IgD-negative memory B cell (primary cell): ENCODE measurements at regions not wholly inside any gene's neighbourhood (a gene's known extent, or its start where the extent isn't known, plus 50 kb on each side); places are given as distances from the start of the nearest gene placed in this dataset.

Experiments
- H3K27ac Mint-ChIP-seq, 3 donors: one replicate each; pipeline ENCODE4 v1.8.0; 2020 to 2022; ENCODE audit warnings: mild to moderate bottlenecking in 3 of 3, mixed read lengths in 3 of 3, moderate library complexity in 1 of 3
- H3K27me3 Mint-ChIP-seq: one replicate; pipeline ENCODE4 v1.8.0; 2021; ENCODE audit warnings: mixed read lengths
- H3K36me3 Mint-ChIP-seq: one replicate; pipeline ENCODE4 v1.8.0; 2020; ENCODE audit warnings: mild to moderate bottlenecking, mixed read lengths
- H3K4me1 Mint-ChIP-seq, 3 donors: one replicate each; pipeline ENCODE4 v1.8.0; 2020 to 2022; ENCODE audit warnings: mixed read lengths in 3 of 3, mild to moderate bottlenecking in 1 of 3
- H3K4me3 Mint-ChIP-seq, 4 donors: one replicate each; pipeline ENCODE4 v1.8.0; 2020 to 2022; ENCODE audit warnings: mild to moderate bottlenecking in 4 of 4, mixed read lengths in 4 of 4, moderate library complexity in 3 of 4
- H3K9me3 Mint-ChIP-seq, 3 donors: one replicate each; pipeline ENCODE4 v1.8.0; 2020 to 2021; ENCODE audit warnings: mixed read lengths in 3 of 3, mild to moderate bottlenecking in 1 of 3

DNA sequence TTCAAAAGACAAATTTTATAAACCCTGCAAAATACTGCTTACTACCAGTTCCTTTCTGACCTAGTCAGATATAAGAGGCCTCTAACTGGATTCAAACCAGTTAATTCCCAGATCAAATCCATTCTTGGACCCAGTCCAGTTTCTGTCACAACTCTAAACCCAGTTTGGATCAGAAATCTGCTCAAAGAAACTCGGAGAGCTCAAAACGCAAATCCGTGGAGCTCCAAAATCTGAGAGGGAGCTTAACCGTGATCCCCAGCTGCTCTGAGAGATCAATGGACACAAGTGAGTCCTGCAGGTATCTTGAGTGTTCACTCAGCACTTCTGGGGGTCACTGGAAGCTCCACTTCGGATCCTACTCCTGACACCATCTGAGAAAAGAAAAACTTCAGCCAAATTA is 348.1 kb upstream of the PTGER4 start:
- Mint-ChIP-seq H3K4me1 (no peaks in the 10 kb centered on the region), H3K27me3 (no peaks in the 10 kb centered on the region), H3K9me3 (no peaks in the 10 kb centered on the region), H3K4me3 (no peak overlapping the region), H3K27ac (no peak overlapping the region), H3K36me3 (no peaks in the 10 kb centered on the region)

GRCh38 chr5:40321514-40321913 is 358.2 kb upstream of the PTGER4 start:
- Mint-ChIP-seq H3K4me3 (no peak overlapping the region), H3K9me3 (no peaks in the 10 kb centered on the region), H3K4me1 (peaks cover 0 to 4% (median 2%) of the 10 kb centered on the region in 3 donors), H3K27me3 (no peaks in the 10 kb centered on the region), H3K36me3 (no peaks in the 10 kb centered on the region), H3K27ac (no peak overlapping the region)

DNA sequence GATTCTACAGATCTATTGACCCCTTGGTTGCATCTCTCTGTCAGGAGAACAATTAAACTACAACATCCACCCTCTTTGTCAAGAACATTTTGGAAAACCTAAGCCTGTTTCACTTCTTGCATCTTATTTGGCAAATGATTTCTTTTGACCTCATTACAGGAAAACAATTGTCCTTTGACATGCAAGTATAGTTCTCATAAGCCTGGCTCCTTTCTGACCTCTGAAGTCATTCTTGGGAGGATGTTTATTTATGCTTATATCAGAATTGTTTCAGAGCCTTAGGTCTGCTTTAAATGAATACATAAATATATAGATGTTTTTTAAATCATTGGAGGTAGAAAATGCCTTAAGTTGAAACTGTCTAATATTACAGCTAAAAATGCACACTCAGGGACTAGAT is 361.3 kb upstream of the PTGER4 start:
- Mint-ChIP-seq H3K9me3 (no peaks in the 10 kb centered on the region), H3K27me3 (no peaks in the 10 kb centered on the region), H3K4me3 (no peak overlapping the region), H3K27ac (no peak overlapping the region), H3K36me3 (no peaks in the 10 kb centered on the region), H3K4me1 (peaks cover 0 to 2% (median 0%) of the 10 kb centered on the region in 3 donors)

DNA sequence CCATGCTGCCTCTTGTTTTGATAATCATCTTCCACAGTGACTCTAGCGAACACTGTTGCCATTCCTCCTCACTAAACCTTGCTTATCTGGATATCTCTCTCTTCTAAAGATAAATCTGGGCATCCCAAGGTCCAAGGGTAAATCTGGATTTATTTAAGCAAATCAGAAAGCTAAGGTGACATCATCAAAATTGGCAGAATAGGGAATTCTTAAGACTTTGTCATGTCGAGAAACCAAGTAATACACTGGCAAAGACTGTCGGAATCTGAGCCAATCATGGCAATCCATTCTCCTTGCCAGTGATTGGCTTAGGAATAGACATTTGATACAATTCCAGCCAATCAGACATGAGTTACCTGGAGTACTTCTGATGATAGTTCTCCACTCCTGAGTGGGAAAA is 362.7 kb upstream of the PTGER4 start:
- no peaks in the 10 kb centered on the region for H3K36me3 Mint-ChIP-seq
- H3K4me1 Mint-ChIP-seq = peaks cover 0 to 2% (median 0%) of the 10 kb centered on the region in 3 donors
- H3K9me3 Mint-ChIP-seq = no peaks in the 10 kb centered on the region
- no peak overlapping the region for H3K4me3 Mint-ChIP-seq
- no peaks in the 10 kb centered on the region for H3K27me3 Mint-ChIP-seq
- no peak overlapping the region for H3K27ac Mint-ChIP-seq

GRCh38 chr5:40315126-40315525 is 364.6 kb upstream of the PTGER4 start:
- Mint-ChIP-seq H3K27ac (no peak overlapping the region), H3K4me3 (no peak overlapping the region), H3K4me1 (peaks cover 0 to 2% (median 0%) of the 10 kb centered on the region in 3 donors), H3K27me3 (no peaks in the 10 kb centered on the region), H3K9me3 (no peaks in the 10 kb centered on the region), H3K36me3 (no peaks in the 10 kb centered on the region)

GRCh38 chr5:40314275-40314674 is 365.4 kb upstream of the PTGER4 start:
- Mint-ChIP-seq H3K4me3 (no peak overlapping the region), H3K9me3 (no peaks in the 10 kb centered on the region), H3K36me3 (no peaks in the 10 kb centered on the region), H3K27ac (no peak overlapping the region), H3K27me3 (no peaks in the 10 kb centered on the region), H3K4me1 (peaks cover 0 to 2% (median 0%) of the 10 kb centered on the region in 3 donors)

DNA sequence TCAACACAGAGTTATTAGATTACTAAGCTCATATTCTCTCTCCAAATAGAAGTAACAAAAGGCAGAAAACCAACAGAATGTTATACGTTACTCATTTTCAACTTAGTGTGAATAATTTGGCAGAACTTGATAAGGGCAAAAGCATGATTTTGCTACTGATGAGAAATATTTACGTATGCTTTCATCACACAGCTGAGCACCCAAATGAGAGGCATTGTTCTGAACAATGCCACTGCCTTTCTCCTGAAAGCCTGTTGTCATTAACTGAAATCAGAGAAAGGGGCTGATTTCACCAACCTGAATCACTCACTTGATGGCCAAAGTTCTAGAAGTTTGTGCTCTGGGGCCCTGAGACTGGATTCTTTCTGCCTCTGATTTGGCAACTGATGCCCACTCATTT is 367.5 kb upstream of the PTGER4 start:
- Mint-ChIP-seq H3K4me1 (peaks cover 0 to 2% (median 0%) of the 10 kb centered on the region in 3 donors), H3K27me3 (no peaks in the 10 kb centered on the region), H3K9me3 (no peaks in the 10 kb centered on the region), H3K36me3 (no peaks in the 10 kb centered on the region), H3K27ac (no peak overlapping the region), H3K4me3 (no peak overlapping the region)

DNA sequence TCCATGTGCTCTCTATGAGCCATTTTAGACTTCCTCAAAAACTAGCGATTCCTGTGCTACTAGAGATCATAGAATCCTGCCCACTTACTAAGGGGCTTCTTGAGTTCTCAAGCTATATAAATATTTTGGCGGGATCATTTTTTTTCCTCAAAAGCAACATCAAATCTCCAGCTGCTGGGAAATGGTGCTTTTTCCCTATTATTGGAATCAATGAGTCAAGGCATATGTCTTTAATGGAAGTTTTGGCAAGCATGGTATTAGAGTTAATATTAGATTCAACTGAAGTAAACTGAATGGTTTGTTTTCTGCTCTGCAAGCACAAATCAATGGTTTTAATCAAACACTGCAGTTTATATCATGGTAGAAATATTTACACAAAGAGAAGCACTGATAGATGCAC is 369.9 kb upstream of the PTGER4 start:
- H3K27ac Mint-ChIP-seq = no peak overlapping the region
- no peaks in the 10 kb centered on the region for H3K36me3 Mint-ChIP-seq
- H3K4me3 Mint-ChIP-seq = no peak overlapping the region
- H3K27me3 Mint-ChIP-seq = no peaks in the 10 kb centered on the region
- H3K9me3 Mint-ChIP-seq = no peaks in the 10 kb centered on the region
- peaks cover 0 to 2% (median 0%) of the 10 kb centered on the region in 3 donors for H3K4me1 Mint-ChIP-seq

DNA sequence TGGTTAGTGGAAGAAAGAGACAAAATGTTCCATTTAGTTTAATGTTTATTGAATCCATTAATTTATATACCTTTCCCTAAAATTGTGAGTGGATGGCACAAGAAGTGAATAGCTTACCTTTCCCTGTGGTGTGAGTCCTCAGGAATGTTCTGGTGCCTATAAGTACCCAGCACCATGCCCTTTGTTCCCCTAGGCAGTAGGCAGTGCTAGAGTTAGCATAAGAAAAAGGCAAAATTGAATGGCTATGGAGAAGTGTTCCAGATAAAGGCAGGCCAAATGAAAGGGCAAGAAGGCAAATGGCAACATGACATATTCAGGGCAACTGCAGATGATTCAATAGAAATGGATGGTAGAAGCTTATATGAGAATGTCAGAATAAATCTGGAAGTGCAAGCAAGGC is 370.8 kb upstream of the PTGER4 start:
- Mint-ChIP-seq H3K4me1 (peaks cover 0 to 2% (median 0%) of the 10 kb centered on the region in 3 donors), H3K36me3 (no peaks in the 10 kb centered on the region), H3K27me3 (no peaks in the 10 kb centered on the region), H3K27ac (no peak overlapping the region), H3K9me3 (no peaks in the 10 kb centered on the region), H3K4me3 (no peak overlapping the region)

DNA sequence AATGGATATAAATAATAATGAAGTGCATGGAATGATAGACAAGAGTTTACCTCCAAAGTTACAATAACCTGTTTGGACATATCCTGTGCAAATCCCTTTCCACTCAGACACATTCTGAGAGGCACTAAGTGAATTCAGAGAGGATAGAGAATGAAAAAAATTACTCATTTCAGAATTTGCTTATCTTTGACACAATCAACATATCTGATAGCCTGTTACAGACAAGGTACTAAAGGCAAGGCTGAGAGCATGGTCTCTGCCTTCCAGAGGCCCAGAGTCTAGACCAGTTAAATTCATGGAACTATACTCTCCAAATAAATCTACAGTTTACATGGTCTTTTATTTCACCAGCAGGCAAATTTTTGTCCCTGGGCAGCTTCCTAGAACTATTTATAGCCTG is 371.8 kb upstream of the PTGER4 start:
- H3K27ac Mint-ChIP-seq = no peak overlapping the region
- peaks cover 2% of the 10 kb centered on the region for H3K36me3 Mint-ChIP-seq
- H3K4me3 Mint-ChIP-seq = no peak overlapping the region
- no peaks in the 10 kb centered on the region for H3K27me3 Mint-ChIP-seq
- H3K4me1 Mint-ChIP-seq = peaks cover 0 to 2% (median 0%) of the 10 kb centered on the region in 3 donors
- H3K9me3 Mint-ChIP-seq = no peaks in the 10 kb centered on the region

- H3K4me3 Mint-ChIP-seq = no peak overlapping the region
- H3K9me3 Mint-ChIP-seq = no peaks in the 10 kb centered on the region
- no peak overlapping the region for H3K27ac Mint-ChIP-seq
Observed at GRCh38 chr5:40306869-40307487, 372.7 kb upstream of the PTGER4 start.

DNA sequence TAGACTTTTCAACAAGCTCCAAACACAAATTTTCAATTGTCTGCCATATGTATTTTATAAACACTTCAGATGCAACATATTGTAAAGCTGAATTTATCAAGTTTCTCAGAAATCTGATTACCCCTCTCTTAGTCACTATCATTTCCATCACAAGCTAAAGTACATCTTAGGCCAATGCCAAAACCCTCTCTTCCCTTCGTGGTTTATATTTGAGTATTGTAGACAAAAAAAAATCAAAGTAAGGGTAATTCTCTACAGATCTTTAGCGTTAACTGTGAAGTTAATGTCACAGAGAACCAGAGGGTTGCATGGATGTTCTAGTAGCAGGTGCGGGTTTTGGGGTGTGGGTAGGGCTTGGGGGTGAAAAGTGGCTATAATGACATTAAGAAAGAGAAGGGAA is 387.7 kb upstream of the PTGER4 start:
- Mint-ChIP-seq H3K4me1 (no peaks in the 10 kb centered on the region), H3K9me3 (no peaks in the 10 kb centered on the region), H3K27me3 (no peaks in the 10 kb centered on the region), H3K27ac (no peak overlapping the region), H3K4me3 (no peak overlapping the region), H3K36me3 (no peaks in the 10 kb centered on the region)

More at GRCh38 chr5:40306869-40307487, 372.7 kb upstream of the PTGER4 start:
- peaks cover 0 to 2% (median 0%) of the 10 kb centered on the region in 3 donors for H3K4me1 Mint-ChIP-seq
- H3K36me3 Mint-ChIP-seq = peaks cover 2% of the 10 kb centered on the region
- no peaks in the 10 kb centered on the region for H3K27me3 Mint-ChIP-seq

DNA sequence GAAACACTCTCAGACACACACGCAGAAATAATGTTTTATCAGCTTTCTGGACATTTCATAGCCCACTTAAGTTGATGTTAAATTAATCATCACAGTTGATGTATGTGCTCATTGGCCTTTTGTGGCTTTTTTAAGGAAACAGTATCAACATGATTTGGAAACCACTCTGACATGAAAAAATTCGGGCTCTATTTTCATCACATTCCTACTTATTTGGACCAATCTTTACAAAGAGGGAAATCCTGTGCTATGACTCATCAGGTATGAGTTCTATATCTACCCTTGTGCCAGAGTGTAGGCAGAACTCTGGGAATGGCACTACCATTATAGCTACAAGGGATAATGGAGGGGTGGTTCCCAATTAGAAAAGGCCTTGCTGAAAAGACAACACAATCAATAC is 388.4 kb upstream of the PTGER4 start:
- Mint-ChIP-seq H3K27me3 (no peaks in the 10 kb centered on the region), H3K36me3 (no peaks in the 10 kb centered on the region), H3K9me3 (no peaks in the 10 kb centered on the region), H3K4me3 (no peak overlapping the region), H3K4me1 (no peaks in the 10 kb centered on the region), H3K27ac (no peak overlapping the region)

GRCh38 chr5:40288800-40289485 is 390.8 kb upstream of the PTGER4 start:
- H3K36me3 Mint-ChIP-seq = no peaks in the 10 kb centered on the region
- no peaks in the 10 kb centered on the region for H3K4me1 Mint-ChIP-seq

GRCh38 chr5:40284863-40285262 is 394.9 kb upstream of the PTGER4 start:
- peaks cover 0 to 3% (median 0%) of the 10 kb centered on the region in 3 donors for H3K4me1 Mint-ChIP-seq
- peaks cover 2% of the 10 kb centered on the region for H3K36me3 Mint-ChIP-seq
- no peak overlapping the region for H3K4me3 Mint-ChIP-seq
- H3K27me3 Mint-ChIP-seq = no peaks in the 10 kb centered on the region
- H3K27ac Mint-ChIP-seq = no peak overlapping the region
- no peaks in the 10 kb centered on the region for H3K9me3 Mint-ChIP-seq

More at GRCh38 chr5:40288800-40289485, 390.8 kb upstream of the PTGER4 start:
- Mint-ChIP-seq H3K4me3 (no peak overlapping the region), H3K27ac (no peak overlapping the region), H3K27me3 (no peaks in the 10 kb centered on the region), H3K9me3 (no peaks in the 10 kb centered on the region)

DNA sequence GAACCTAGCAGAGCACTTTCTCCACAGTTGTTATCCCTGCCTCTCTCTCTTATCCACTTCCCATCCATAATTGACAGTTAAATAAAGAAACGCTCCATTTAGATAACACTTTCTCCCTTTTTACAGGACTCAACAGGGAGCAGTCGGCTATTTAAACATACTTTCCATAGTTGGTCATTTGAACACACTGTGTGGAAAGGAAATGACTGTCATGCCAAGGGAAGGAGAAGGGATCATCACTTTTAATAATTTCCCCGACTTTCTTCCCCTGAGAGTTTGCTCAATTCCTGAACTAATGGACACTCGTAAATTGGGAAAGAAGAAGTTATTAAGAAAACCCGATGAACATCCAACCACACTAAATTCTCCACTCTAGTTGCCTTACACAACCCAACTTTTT is 400.8 kb upstream of the PTGER4 start:
- no peaks in the 10 kb centered on the region for H3K27me3 Mint-ChIP-seq
- no peak overlapping the region for H3K4me3 Mint-ChIP-seq
- no peaks in the 10 kb centered on the region for H3K9me3 Mint-ChIP-seq
- no peak overlapping the region for H3K27ac Mint-ChIP-seq
- peaks cover 16 to 19% (median 17%) of the 10 kb centered on the region in 3 donors for H3K4me1 Mint-ChIP-seq
- H3K36me3 Mint-ChIP-seq = peaks cover 2% of the 10 kb centered on the region
